Ovary (tissue), 3 donors: ENCODE measurements at regions not wholly inside any gene's neighbourhood (a gene's known extent, or its start where the extent isn't known, plus 50 kb on each side); places are given as distances from the start of the nearest gene placed in this dataset.

Experiments used
- POLR2A ChIP-seq: fragments of 450-650 bp; IDR thresholded peaks from one replicate; pipeline ENCODE4 v1.6.1; 2017; ENCODE audit warnings: antibody characterized with exemption, mild to moderate bottlenecking, moderate library complexity
- TF ChIP-seq, protein P1 (sequence below), 3 donors: fragments of 450-650 bp in 2 of 3; fragments of 200-600 bp in 1 of 3; IDR thresholded peaks; one replicate each; pipeline versions ENCODE4 v1.5.1 to v1.8.0; 2016 to 2022; ENCODE audit warnings: antibody characterized with exemption in 3 of 3, mild to moderate bottlenecking in 1 of 3
- donor health status: DM: no; HTN: no; CAD: no.

DNA sequence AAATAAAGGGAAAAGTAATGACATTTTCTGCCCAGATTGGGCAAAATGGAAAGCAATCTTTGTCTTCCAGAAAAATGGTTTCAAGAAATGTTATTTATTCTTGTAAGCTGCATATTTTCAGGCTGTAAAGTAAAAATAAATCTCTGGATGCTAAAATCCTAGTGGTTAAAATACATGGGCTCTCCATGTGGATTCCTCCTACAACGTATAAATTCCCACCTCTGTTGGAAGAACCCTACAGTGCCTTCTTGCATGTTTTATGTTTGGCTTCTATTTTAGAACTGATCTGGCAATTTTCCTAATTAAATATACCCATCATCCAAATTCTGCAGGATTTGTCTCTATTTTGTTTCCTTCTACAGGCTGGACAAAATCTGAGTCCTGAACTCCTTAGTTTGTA lies 528.9 kb downstream of the COL12A1 start:
- TF ChIP-seq, protein P1, sequence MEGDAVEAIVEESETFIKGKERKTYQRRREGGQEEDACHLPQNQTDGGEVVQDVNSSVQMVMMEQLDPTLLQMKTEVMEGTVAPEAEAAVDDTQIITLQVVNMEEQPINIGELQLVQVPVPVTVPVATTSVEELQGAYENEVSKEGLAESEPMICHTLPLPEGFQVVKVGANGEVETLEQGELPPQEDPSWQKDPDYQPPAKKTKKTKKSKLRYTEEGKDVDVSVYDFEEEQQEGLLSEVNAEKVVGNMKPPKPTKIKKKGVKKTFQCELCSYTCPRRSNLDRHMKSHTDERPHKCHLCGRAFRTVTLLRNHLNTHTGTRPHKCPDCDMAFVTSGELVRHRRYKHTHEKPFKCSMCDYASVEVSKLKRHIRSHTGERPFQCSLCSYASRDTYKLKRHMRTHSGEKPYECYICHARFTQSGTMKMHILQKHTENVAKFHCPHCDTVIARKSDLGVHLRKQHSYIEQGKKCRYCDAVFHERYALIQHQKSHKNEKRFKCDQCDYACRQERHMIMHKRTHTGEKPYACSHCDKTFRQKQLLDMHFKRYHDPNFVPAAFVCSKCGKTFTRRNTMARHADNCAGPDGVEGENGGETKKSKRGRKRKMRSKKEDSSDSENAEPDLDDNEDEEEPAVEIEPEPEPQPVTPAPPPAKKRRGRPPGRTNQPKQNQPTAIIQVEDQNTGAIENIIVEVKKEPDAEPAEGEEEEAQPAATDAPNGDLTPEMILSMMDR (IDR thresholded peaks at IDR 0.05): no peak
- TF ChIP-seq POLR2A: no peak
